ENCODE measurements at regions not wholly inside any gene's neighbourhood (a gene's known extent, or its start where the extent isn't known, plus 50 kb on each side); places are given as distances from the start of the nearest gene placed in this dataset.
"Not testable (repeated sequence)": the region's sequence is repeated elsewhere in the genome, so short reads cannot be mapped to it uniquely, and the experiment has no call there.

DNA sequence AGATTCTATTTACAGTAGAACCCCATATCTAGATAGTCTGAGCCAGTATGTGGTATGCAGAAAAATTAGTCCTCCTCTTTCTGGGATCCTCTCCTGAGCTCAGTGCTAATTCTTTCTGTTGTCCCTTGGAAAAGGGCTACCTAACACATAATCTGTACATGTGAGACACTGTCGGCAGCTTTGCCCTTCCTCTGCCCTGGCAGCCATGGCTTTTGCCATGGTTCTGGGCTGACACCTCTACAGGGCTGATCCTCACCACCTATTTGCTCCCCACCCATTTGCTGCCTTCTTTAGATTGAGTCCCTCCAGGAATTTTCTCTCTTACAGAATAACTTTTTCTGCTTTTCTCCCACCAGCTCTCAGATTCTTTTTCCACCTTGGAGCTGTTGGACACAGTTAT, 64.7 kb upstream of the MAP9 start:
- H3K27ac ChIP-seq (ENCODE audit: low read depth, low read length), result peak overlapping the region; percentile 18
- no peaks in the 10 kb centered on the region for H3K9me3 ChIP-seq (ENCODE audit: low read length)
- H3K4me1 ChIP-seq (ENCODE audit: insufficient read depth, low read length), result peaks cover 16% of the 10 kb centered on the region
- no peaks in the 10 kb centered on the region for H3K27me3 ChIP-seq (ENCODE audit: control insufficient read depth in 1 of 2, insufficient read depth in 2 of 2, low read length in 2 of 2)
- no peak overlapping the region for H3K9ac ChIP-seq (ENCODE audit: low read length)
- H3K36me3 ChIP-seq (ENCODE audit: insufficient read depth, low read length), result no peaks in the 10 kb centered on the region
- H3K4me3 ChIP-seq (ENCODE audit: low read depth in 1 of 2, low read length in 2 of 2), result no peak overlapping the region

GRCh38 chr4:155439760-155440159, 63.0 kb upstream of the MAP9 start:
- peaks cover 16% of the 10 kb centered on the region for H3K4me1 ChIP-seq (ENCODE audit: insufficient read depth, low read length)
- H3K9ac ChIP-seq (ENCODE audit: low read length); H3K27ac ChIP-seq (ENCODE audit: low read depth, low read length); H3K9me3 ChIP-seq (ENCODE audit: low read length); H3K4me3 ChIP-seq (ENCODE audit: low read depth in 1 of 2, low read length in 2 of 2); H3K36me3 ChIP-seq (ENCODE audit: insufficient read depth, low read length); H3K27me3 ChIP-seq (ENCODE audit: control insufficient read depth in 1 of 2, insufficient read depth in 2 of 2, low read length in 2 of 2): not testable (repeated sequence)

DNA sequence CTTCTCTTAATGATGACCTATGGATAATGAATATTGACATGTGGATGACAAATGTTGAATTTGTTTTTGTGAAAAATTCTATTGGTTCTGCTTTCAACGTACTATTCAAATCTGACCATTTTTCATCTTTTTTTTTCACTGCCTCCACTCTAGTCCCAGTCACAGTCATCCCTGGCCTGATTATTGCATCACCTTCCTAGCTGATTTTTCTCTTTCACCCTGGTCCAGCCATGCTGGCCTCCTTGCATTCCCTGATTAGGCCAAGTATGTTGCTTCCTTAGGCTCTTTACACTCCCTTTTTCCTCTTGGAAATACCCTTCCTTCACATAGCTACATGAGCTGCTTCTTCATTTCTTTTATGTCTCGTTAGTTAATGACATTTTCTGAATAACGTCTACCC, 58.1 kb upstream of the MAP9 start:
- Histone ChIP-seq H3K9me3 (ENCODE audit: low read length) (no peaks in the 10 kb centered on the region), H3K4me1 (ENCODE audit: insufficient read depth, low read length) (peaks cover 5% of the 10 kb centered on the region), H3K27me3 (ENCODE audit: control insufficient read depth in 1 of 2, insufficient read depth in 2 of 2, low read length in 2 of 2) (no peaks in the 10 kb centered on the region), H3K4me3 (ENCODE audit: low read depth in 1 of 2, low read length in 2 of 2) (no peak overlapping the region), H3K9ac (ENCODE audit: low read length) (no peak overlapping the region), H3K36me3 (ENCODE audit: insufficient read depth, low read length) (no peaks in the 10 kb centered on the region), H3K27ac (ENCODE audit: low read depth, low read length) (no peak overlapping the region)

DNA sequence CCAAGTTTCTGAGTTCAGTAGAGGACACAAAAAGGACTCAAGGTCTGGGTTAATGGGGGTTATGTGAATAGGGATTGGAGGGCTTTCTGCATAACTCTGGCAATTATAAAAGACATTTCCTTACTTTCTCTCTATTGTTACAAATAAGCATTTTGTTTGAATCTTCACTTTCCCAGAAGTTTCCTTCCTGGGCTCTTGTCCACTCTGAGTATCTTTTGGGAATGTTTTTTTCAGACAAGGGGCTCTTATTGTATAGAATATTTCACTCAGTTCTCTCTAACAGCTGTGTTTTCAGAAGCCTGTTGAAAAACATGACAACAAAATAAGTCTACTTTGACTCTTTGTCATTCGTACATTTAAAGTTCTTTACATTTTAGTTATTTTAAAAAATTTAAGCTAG, 57.6 kb upstream of the MAP9 start:
- H3K9ac ChIP-seq (ENCODE audit: low read length), result no peak overlapping the region
- peaks cover 5% of the 10 kb centered on the region for H3K4me1 ChIP-seq (ENCODE audit: insufficient read depth, low read length)
- no peak overlapping the region for H3K27ac ChIP-seq (ENCODE audit: low read depth, low read length)
- H3K27me3 ChIP-seq (ENCODE audit: control insufficient read depth in 1 of 2, insufficient read depth in 2 of 2, low read length in 2 of 2), result no peaks in the 10 kb centered on the region
- no peak overlapping the region for H3K4me3 ChIP-seq (ENCODE audit: low read depth in 1 of 2, low read length in 2 of 2)
- H3K36me3 ChIP-seq (ENCODE audit: insufficient read depth, low read length), result no peaks in the 10 kb centered on the region
- no peaks in the 10 kb centered on the region for H3K9me3 ChIP-seq (ENCODE audit: low read length)

DNA sequence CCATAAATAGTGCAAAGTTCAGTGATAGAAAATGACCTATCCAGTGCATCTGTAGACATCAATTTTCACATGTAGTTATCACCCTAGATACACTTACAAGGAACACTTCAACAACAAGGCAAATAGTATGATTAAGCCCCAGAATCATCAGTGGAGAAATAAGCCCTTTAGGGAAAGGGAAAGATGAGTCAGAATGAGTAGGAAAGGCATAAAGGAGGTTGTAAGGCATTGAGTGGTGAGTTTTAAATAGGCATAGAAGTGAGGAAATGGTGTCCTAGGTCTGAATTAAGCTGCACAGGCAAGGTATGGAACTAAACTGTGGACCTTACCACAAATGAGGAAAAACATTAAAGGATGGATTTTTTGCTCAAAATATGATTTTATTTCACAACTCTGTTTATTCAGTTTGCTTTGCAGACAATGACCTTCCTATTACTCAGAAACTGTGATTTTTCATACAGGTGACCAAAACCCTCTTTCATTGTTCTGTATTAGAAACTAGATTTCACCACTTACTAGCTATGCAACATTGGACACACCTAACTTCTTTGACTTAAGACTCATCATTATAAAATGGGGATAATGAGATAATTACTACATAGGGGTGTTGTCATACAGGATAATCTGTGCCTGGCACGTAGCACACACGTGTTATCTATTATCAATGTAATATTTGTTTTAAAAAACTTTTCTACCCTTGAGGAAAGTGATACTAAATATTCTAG, 57.0 kb upstream of the MAP9 start:
- Histone ChIP-seq H3K4me1 (ENCODE audit: insufficient read depth, low read length) (peaks cover 5% of the 10 kb centered on the region), H3K9ac (ENCODE audit: low read length) (no peak overlapping the region), H3K4me3 (ENCODE audit: low read depth in 1 of 2, low read length in 2 of 2) (no peak overlapping the region), H3K27me3 (ENCODE audit: control insufficient read depth in 1 of 2, insufficient read depth in 2 of 2, low read length in 2 of 2) (no peaks in the 10 kb centered on the region), H3K36me3 (ENCODE audit: insufficient read depth, low read length) (no peaks in the 10 kb centered on the region), H3K9me3 (ENCODE audit: low read length) (no peaks in the 10 kb centered on the region), H3K27ac (ENCODE audit: low read depth, low read length) (no peak overlapping the region)

GRCh38 chr4:155430895-155431795, 54.4 kb upstream of the MAP9 start:
- H3K27me3 ChIP-seq (ENCODE audit: control insufficient read depth in 1 of 2, insufficient read depth in 2 of 2, low read length in 2 of 2), result no peaks in the 10 kb centered on the region

GRCh38 chr4:155428128-155428527, 51.4 kb upstream of the MAP9 start:
- no peak overlapping the region for H3K27ac ChIP-seq (ENCODE audit: low read depth, low read length)
- peaks cover 26% of the 10 kb centered on the region for H3K4me1 ChIP-seq (ENCODE audit: insufficient read depth, low read length)
- no peaks in the 10 kb centered on the region for H3K9me3 ChIP-seq (ENCODE audit: low read length)
- H3K36me3 ChIP-seq (ENCODE audit: insufficient read depth, low read length), result no peaks in the 10 kb centered on the region
- H3K27me3 ChIP-seq (ENCODE audit: control insufficient read depth in 1 of 2, insufficient read depth in 2 of 2, low read length in 2 of 2), result no peaks in the 10 kb centered on the region
- H3K9ac ChIP-seq (ENCODE audit: low read length), result no peak overlapping the region
- no peak overlapping the region for H3K4me3 ChIP-seq (ENCODE audit: low read depth in 1 of 2, low read length in 2 of 2)

More at GRCh38 chr4:155430895-155431795, 54.4 kb upstream of the MAP9 start:
- no peaks in the 10 kb centered on the region for H3K9me3 ChIP-seq (ENCODE audit: low read length)
- H3K27ac ChIP-seq (ENCODE audit: low read depth, low read length), result no peak overlapping the region
- no peak overlapping the region for H3K4me3 ChIP-seq (ENCODE audit: low read depth in 1 of 2, low read length in 2 of 2)
- H3K9ac ChIP-seq (ENCODE audit: low read length), result no peak overlapping the region
- no peaks in the 10 kb centered on the region for H3K36me3 ChIP-seq (ENCODE audit: insufficient read depth, low read length)
- peaks cover 19% of the 10 kb centered on the region for H3K4me1 ChIP-seq (ENCODE audit: insufficient read depth, low read length)

DNA sequence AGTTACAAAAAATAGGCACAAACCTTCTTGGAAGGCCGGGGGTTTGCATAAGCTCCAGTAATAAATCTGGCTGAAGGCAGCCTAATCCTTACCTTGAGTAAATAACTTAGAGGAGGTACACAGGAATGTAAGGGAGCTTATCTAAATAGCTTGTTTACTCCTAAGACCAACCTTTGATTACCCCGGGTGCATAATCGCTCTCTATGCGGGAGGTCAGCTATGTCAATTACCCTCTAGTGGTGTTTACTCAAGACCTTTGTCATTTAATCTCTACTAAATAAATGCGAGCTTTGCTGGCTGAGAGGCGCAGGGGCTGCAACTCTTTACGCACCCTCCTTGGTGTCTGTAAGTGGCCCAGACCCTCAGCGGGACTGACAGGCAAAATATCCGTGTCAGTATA, 50.2 kb upstream of the MAP9 start:
- Histone ChIP-seq H3K27ac (ENCODE audit: low read depth, low read length) (no peak overlapping the region), H3K27me3 (ENCODE audit: control insufficient read depth in 1 of 2, insufficient read depth in 2 of 2, low read length in 2 of 2) (no peaks in the 10 kb centered on the region), H3K36me3 (ENCODE audit: insufficient read depth, low read length) (no peaks in the 10 kb centered on the region), H3K4me3 (ENCODE audit: low read depth in 1 of 2, low read length in 2 of 2) (no peak overlapping the region), H3K9me3 (ENCODE audit: low read length) (no peaks in the 10 kb centered on the region), H3K9ac (ENCODE audit: low read length) (no peak overlapping the region), H3K4me1 (ENCODE audit: insufficient read depth, low read length) (peaks cover 26% of the 10 kb centered on the region)

Data from muscle layer of colon (tissue), 2 donors.